ENCODE measurements at regions not wholly inside any gene's neighbourhood (a gene's known extent, or its start where the extent isn't known, plus 50 kb on each side); places are given as distances from the start of the nearest gene placed in this dataset.

- no peak for TF ChIP-seq SP1 (IDR thresholded peaks at IDR 0.05)
- no peak for TF ChIP-seq HDGF (IDR thresholded peaks at IDR 0.05; ENCODE audit: borderline replicate concordance)
- TF ChIP-seq FOXA1 (IDR thresholded peaks at IDR 0.05) = no peak
- TF ChIP-seq BHLHE40 (IDR thresholded peaks at IDR 0.05; ENCODE audit: borderline replicate concordance) = no peak
- TF ChIP-seq ZNF384 (IDR thresholded peaks at IDR 0.05) = no peak
- no peak for TF ChIP-seq FOXM1 (IDR thresholded peaks at IDR 0.05; ENCODE audit: borderline replicate concordance)
- TF ChIP-seq L3MBTL2 (conservative IDR thresholded peaks at IDR 0.05) = no peak
- TF ChIP-seq SUZ12 (IDR thresholded peaks at IDR 0.05) = no peak
- TF ChIP-seq ELF4 (IDR thresholded peaks at IDR 0.05) = no peak
- TF ChIP-seq TARDBP (IDR thresholded peaks at IDR 0.05) = no peak
- TF ChIP-seq PKNOX1 (IDR thresholded peaks at IDR 0.05) = no peak
- no peak for TF ChIP-seq ARNT (IDR thresholded peaks at IDR 0.05)
- TF ChIP-seq FOXK2 (IDR thresholded peaks at IDR 0.05) = no peak
Observed at GRCh38 chrX:20463296-20464075, 196.8 kb upstream of the RPS6KA3 start.
